Caco-2 (cell line): ENCODE measurements at regions not wholly inside any gene's neighbourhood (a gene's known extent, or its start where the extent isn't known, plus 50 kb on each side); places are given as distances from the start of the nearest gene placed in this dataset.
A peak's percentile ranks its signal among the peaks of the same experiment; 100 is the strongest.

ENCODE experiments used
- BruUV-seq: library from RNA; stranded (reverse); fragments of 400-500 nt; replicated peaks from 2 replicates; lab custom pipeline; 2021; lab: Mats Ljungman, UMichigan
- CTCF ChIA-PET: fragments of 300-600 bp; sonication (Branson Sonifier 250); formaldehyde crosslinking; loops from one replicate; lab custom pipeline; 2022; ENCODE audit warnings: antibody characterized with exemption; lab: Charles Lee
- POLR2A ChIA-PET: fragments of 300-600 bp; sonication (Branson Sonifier 250); formaldehyde crosslinking; loops from one replicate; lab custom pipeline; 2022; ENCODE audit warnings: antibody characterized with exemption; lab: Charles Lee
- DNase-seq, 2 experiments: peaks; one replicate each; pipeline versions ENCODE4 v3.0.0 to v3.0.0-alpha.2; 2020 to 2022
- H3K27me3 ChIP-seq: replicated peaks from 2 replicates; pipeline ENCODE4 v1.6.0; 2011; ENCODE audit warnings: low read length; ENCODE audit not compliant: control insufficient read depth, insufficient read depth
- H3K36me3 ChIP-seq: 2 replicates; pipeline ENCODE4 v1.5.1; 2011; ENCODE audit warnings: low read length; ENCODE audit not compliant: control insufficient read depth, insufficient read depth
- H3K4me1 ChIP-seq: fragments of 250-450 bp; sonication (Bioruptor Pico); 2 replicates; pipeline ENCODE4 v1.5.1; 2020; ENCODE audit warnings: mild to moderate bottlenecking
- H3K4me3 ChIP-seq: 2 replicates; pipeline ENCODE4 v1.5.1; 2011; ENCODE audit warnings: low read depth, mild to moderate bottlenecking, control low read depth, low read length
- H3K9me3 ChIP-seq: fragments of 250-450 bp; sonication (Bioruptor Pico); 2 replicates; pipeline ENCODE4 v1.5.1; 2020; ENCODE audit warnings: mild to moderate bottlenecking, moderate library complexity
- H3K27ac Mint-ChIP-seq: one replicate; pipeline ENCODE4 v1.8.0; 2022; ENCODE audit warnings: mixed read lengths; ENCODE audit not compliant: unreplicated experiment
- H3K27me3 Mint-ChIP-seq: one replicate; pipeline ENCODE4 v1.8.0; 2022; ENCODE audit warnings: mixed read lengths; ENCODE audit not compliant: insufficient read depth, unreplicated experiment
- H3K36me3 Mint-ChIP-seq: one replicate; pipeline ENCODE4 v1.8.0; 2022; ENCODE audit warnings: mild to moderate bottlenecking, mixed read lengths; ENCODE audit not compliant: insufficient read depth, unreplicated experiment
- H3K4me1 Mint-ChIP-seq: one replicate; pipeline ENCODE4 v1.8.0; 2022; ENCODE audit warnings: low read depth, mixed read lengths; ENCODE audit not compliant: unreplicated experiment
- H3K4me3 Mint-ChIP-seq: one replicate; pipeline ENCODE4 v1.8.0; 2022; ENCODE audit warnings: mild to moderate bottlenecking, moderate library complexity, mixed read lengths; ENCODE audit not compliant: unreplicated experiment
- H3K9me3 Mint-ChIP-seq: one replicate; pipeline ENCODE4 v1.8.0; 2022; ENCODE audit warnings: mixed read lengths; ENCODE audit not compliant: unreplicated experiment
- intact Hi-C: fragments of 100-400 bp; cut with micrococcal nuclease; formaldehyde crosslinking; loops from one replicate; pipeline ENCODE4 v1.10.0; 2022; ENCODE audit not compliant: unreplicated experiment
- TF ChIP-seq, protein P1 (sequence below), 2 experiments: fragments of 200-600 bp in 1 of 2; IDR thresholded peaks; 1 replicate in 1 of 2; 2 replicates in 1 of 2; pipeline versions ENCODE4 v1.5.1 to v1.8.0; 2011 to 2022; ENCODE audit warnings: antibody characterized with exemption in 1 of 2, control low read depth in 1 of 2, inconsistent platforms in 1 of 2, low read depth in 1 of 2, low read length in 1 of 2, mild to moderate bottlenecking in 1 of 2, moderate library complexity in 1 of 2; ENCODE audit not compliant: insufficient read depth in 1 of 2, severe bottlenecking in 1 of 2, unreplicated experiment in 1 of 2

DNA sequence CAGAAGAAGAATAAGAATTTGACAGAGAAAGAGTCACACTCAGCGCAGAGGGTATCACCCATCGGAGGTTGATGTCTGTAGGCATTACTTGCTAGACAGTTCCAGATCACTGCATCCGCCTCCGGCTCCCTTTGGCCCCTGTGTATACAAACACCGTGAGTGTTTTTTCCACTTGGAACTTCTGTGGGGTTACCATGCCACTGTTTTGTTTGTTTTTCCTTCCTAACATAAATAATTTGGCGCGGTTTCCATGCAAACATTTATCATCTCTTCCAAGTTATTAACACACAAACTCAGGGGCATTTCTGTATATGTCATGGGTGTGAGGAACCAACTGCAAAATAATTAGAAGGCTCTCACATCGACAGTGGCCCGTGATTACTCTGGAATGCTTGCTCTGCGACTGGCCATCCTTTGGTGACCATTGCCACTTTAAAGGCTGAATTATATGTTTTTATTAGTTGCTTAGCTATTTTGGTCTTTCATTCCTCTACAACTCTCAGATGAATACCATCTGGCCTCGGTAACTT, 612.2 kb upstream of the MKI67 start:
- Histone ChIP-seq H3K4me3 (no peak overlapping the region), H3K36me3 (no peaks in the 10 kb centered on the region), H3K27me3 (peaks cover 1% of the 10 kb centered on the region), H3K4me1 (no peaks in the 10 kb centered on the region), H3K9me3 (no peaks in the 10 kb centered on the region)
- Mint-ChIP-seq H3K27ac (no peak overlapping the region), H3K27me3 (peaks cover 24% of the 10 kb centered on the region), H3K4me3 (no peak overlapping the region), H3K9me3 (no peaks in the 10 kb centered on the region), H3K36me3 (no peaks in the 10 kb centered on the region), H3K4me1 (no peaks in the 10 kb centered on the region)
- ChIA-PET CTCF (no interaction called here), POLR2A (no interaction called here)
- DNase-seq, result no peak
- TF ChIP-seq, protein P1, sequence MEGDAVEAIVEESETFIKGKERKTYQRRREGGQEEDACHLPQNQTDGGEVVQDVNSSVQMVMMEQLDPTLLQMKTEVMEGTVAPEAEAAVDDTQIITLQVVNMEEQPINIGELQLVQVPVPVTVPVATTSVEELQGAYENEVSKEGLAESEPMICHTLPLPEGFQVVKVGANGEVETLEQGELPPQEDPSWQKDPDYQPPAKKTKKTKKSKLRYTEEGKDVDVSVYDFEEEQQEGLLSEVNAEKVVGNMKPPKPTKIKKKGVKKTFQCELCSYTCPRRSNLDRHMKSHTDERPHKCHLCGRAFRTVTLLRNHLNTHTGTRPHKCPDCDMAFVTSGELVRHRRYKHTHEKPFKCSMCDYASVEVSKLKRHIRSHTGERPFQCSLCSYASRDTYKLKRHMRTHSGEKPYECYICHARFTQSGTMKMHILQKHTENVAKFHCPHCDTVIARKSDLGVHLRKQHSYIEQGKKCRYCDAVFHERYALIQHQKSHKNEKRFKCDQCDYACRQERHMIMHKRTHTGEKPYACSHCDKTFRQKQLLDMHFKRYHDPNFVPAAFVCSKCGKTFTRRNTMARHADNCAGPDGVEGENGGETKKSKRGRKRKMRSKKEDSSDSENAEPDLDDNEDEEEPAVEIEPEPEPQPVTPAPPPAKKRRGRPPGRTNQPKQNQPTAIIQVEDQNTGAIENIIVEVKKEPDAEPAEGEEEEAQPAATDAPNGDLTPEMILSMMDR (IDR thresholded peaks at IDR 0.05; ENCODE audit: insufficient read depth in 1 of 2, low read depth in 1 of 2, low read length in 1 of 2, severe bottlenecking in 1 of 2, unreplicated experiment in 1 of 2), result no peak
- intact Hi-C loops, result no loop called here
- BruUV-seq, result no TSS peak

DNA sequence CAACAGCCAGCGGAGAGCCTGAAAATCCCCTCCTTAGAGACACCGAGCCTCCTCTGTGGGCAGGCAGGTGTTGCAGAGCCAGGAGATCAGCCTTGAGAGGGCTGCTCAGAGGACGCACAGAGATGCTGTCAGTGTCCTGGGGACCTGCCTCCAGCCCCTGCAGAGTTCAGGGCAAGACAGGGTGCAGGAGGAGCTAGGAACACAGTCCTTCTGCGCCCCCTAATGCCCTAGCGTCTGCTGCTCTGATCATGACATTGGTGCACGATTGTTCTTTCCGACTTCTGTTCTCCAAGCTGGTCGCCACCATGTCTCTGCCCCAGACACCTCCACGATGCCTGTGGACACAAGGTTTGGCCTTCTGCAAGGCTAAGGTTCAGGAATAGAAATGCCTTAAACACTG, 613.7 kb upstream of the MKI67 start:
- Mint-ChIP-seq H3K9me3 (no peaks in the 10 kb centered on the region), H3K36me3 (no peaks in the 10 kb centered on the region), H3K4me3 (no peak overlapping the region), H3K27me3 (peaks cover 21% of the 10 kb centered on the region), H3K4me1 (no peaks in the 10 kb centered on the region), H3K27ac (no peak overlapping the region)
- Histone ChIP-seq H3K36me3 (no peaks in the 10 kb centered on the region), H3K27me3 (peaks cover 1% of the 10 kb centered on the region; the same call in 1 of the 2 replicates), H3K4me1 (no peaks in the 10 kb centered on the region), H3K4me3 (no peak overlapping the region), H3K9me3 (no peaks in the 10 kb centered on the region)
- peak in 1 of 2 experiments; percentile 15 for DNase-seq
- ChIA-PET CTCF (interaction anchor here (1.0 to 1.2 kb wide), 2 partner anchors 106 to 171 kb away, joined by 3 to 4 read pairs; no protein-coding TSS in a partner anchor), POLR2A (no interaction called here)
- TF ChIP-seq, protein P1 (IDR thresholded peaks at IDR 0.05; ENCODE audit: insufficient read depth in 1 of 2, low read depth in 1 of 2, low read length in 1 of 2, severe bottlenecking in 1 of 2, unreplicated experiment in 1 of 2), result no peak
- BruUV-seq, result no TSS peak
- intact Hi-C loops, result no loop called here

DNA sequence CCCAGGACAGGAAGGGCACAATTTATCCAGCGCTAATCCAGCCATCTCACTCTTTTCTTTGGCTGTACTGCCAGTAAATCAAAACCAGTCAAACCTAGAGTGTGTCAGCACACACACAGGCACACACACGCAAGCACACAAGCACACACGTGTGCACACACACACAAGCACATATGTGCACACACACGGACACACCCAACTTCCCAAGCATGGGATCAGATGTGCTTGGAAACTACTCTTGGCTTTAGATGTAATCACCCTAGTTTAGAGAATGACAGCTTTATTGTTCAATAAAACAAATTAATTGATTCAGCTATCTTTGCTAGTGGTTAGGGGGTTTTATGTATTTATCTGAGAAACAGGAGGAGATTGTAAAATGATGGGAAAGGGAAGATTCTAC, 615.0 kb upstream of the MKI67 start:
- Histone ChIP-seq H3K36me3 (no peaks in the 10 kb centered on the region), H3K9me3 (no peaks in the 10 kb centered on the region), H3K4me3 (no peak overlapping the region), H3K27me3 (peaks cover 1% of the 10 kb centered on the region; the same call in 1 of the 2 replicates), H3K4me1 (no peaks in the 10 kb centered on the region)
- ChIA-PET CTCF (no interaction called here), POLR2A (no interaction called here)
- no TSS peak for BruUV-seq
- no peaks in the 10 kb centered on the region for H3K36me3 Mint-ChIP-seq
- DNase-seq, result no peak
- no peaks in the 10 kb centered on the region for H3K9me3 Mint-ChIP-seq
- peaks cover 25% of the 10 kb centered on the region for H3K27me3 Mint-ChIP-seq
- no peaks in the 10 kb centered on the region for H3K4me1 Mint-ChIP-seq
- no peak overlapping the region for H3K4me3 Mint-ChIP-seq
- TF ChIP-seq, protein P1 (IDR thresholded peaks at IDR 0.05; ENCODE audit: insufficient read depth in 1 of 2, low read depth in 1 of 2, low read length in 1 of 2, severe bottlenecking in 1 of 2, unreplicated experiment in 1 of 2), result no peak
- H3K27ac Mint-ChIP-seq, result no peak overlapping the region
- intact Hi-C loops, result no loop called here
